GM23248 (cell line): ENCODE measurements at regions not wholly inside any gene's neighbourhood (a gene's known extent, or its start where the extent isn't known, plus 50 kb on each side); places are given as distances from the start of the nearest gene placed in this dataset.

Experiments used
- DNase-seq: peaks from one replicate; pipeline ENCODE4 v3.0.0-alpha.2; 2015
- H2AFZ ChIP-seq: fragments of 200-600 bp; sonication (generic); 2 replicates; pipeline ENCODE4 v1.6.1; 2016; ENCODE audit warnings: antibody characterized with exemption
- H3F3A ChIP-seq: fragments of 200-600 bp; sonication (generic); 2 replicates; pipeline ENCODE4 v1.6.1; 2016; ENCODE audit warnings: mild to moderate bottlenecking, antibody characterized with exemption, mixed run types; ENCODE audit not compliant: insufficient read depth
- H3K27ac ChIP-seq: fragments of 200-600 bp; sonication (generic); 2 replicates; pipeline ENCODE4 v1.5.1; 2016; ENCODE audit warnings: mild to moderate bottlenecking
- H3K27me3 ChIP-seq: fragments of 200-600 bp; sonication (generic); replicated peaks from 2 replicates; pipeline ENCODE4 v1.6.1; 2016; ENCODE audit warnings: mild to moderate bottlenecking; ENCODE audit not compliant: insufficient read depth
- H3K36me3 ChIP-seq: fragments of 200-600 bp; sonication (generic); 2 replicates; pipeline ENCODE4 v1.6.1; 2016; ENCODE audit warnings: low read depth, mild to moderate bottlenecking
- H3K4me1 ChIP-seq: fragments of 200-600 bp; sonication (generic); 2 replicates; pipeline ENCODE4 v1.6.1; 2016; ENCODE audit warnings: mild to moderate bottlenecking; ENCODE audit not compliant: insufficient read depth
- H3K4me2 ChIP-seq: fragments of 200-600 bp; sonication (generic); one replicate; pipeline ENCODE4 v1.6.1; 2016; ENCODE audit warnings: mild to moderate bottlenecking; ENCODE audit not compliant: unreplicated experiment
- H3K4me3 ChIP-seq: fragments of 200-600 bp; sonication (generic); 2 replicates; pipeline ENCODE4 v1.5.1; 2016; ENCODE audit warnings: mild to moderate bottlenecking
- H3K79me2 ChIP-seq: fragments of 200-600 bp; sonication (generic); 2 replicates; pipeline ENCODE4 v1.6.1; 2016; ENCODE audit warnings: mild to moderate bottlenecking; ENCODE audit not compliant: insufficient read depth
- H3K9ac ChIP-seq: fragments of 200-600 bp; sonication (generic); 2 replicates; pipeline ENCODE4 v1.6.1; 2016; ENCODE audit warnings: mild to moderate bottlenecking
- H3K9me2 ChIP-seq: fragments of 200-600 bp; sonication (generic); 2 replicates; pipeline ENCODE4 v1.6.1; 2016; ENCODE audit warnings: mixed run types, mild to moderate bottlenecking, moderate library complexity; ENCODE audit not compliant: insufficient read depth
- H3K9me3 ChIP-seq: fragments of 200-600 bp; sonication (generic); one replicate; pipeline ENCODE4 v1.6.1; 2017; ENCODE audit warnings: low read depth
- H4K20me1 ChIP-seq: fragments of 200-600 bp; sonication (generic); 2 replicates; pipeline ENCODE4 v1.6.0; 2016; ENCODE audit not compliant: insufficient read depth
- EZH2 ChIP-seq: fragments of 200-600 bp; sonication (generic); IDR thresholded peaks from 2 replicates; pipeline ENCODE4 v1.6.1; 2018; ENCODE audit warnings: antibody characterized with exemption, mild to moderate bottlenecking; ENCODE audit not compliant: insufficient read depth, poor library complexity, severe bottlenecking
- EZH2phosphoT487 ChIP-seq: fragments of 200-600 bp; sonication (generic); IDR thresholded peaks from 2 replicates; pipeline ENCODE4 v1.6.1; 2018; ENCODE audit warnings: antibody characterized with exemption, moderate library complexity, mild to moderate bottlenecking, low read depth; ENCODE audit not compliant: insufficient read depth
- WGBS, 2 experiments: methylation state at CpG; one replicate each; pipeline ENCODE4 v1.1.6; 2015 to 2017; ENCODE audit warnings: low lambda C conversion rate in 2 of 2, low coverage in 1 of 2; ENCODE audit errors: missing lambda C conversion rate in 2 of 2; 5-methylcytosine and 5-hydroxymethylcytosine counted together
- in situ Hi-C: fragments of 300-500 bp; cut with MboI; formaldehyde crosslinking; loops from 2 replicates; pipeline ENCODE4 v1.15.0; 2020

- Histone ChIP-seq H2AFZ (0 out of 2 replicates have a peak overlapping the region, but pooled peaks have one; percentile 8), H3K4me2 (peak overlapping the region; percentile 70), H3K9me2 (no peaks in the 10 kb centered on the region; the same call in 1 of the 2 replicates), H3K27me3 (no peaks in the 10 kb centered on the region), H3K9ac (peak overlapping the region; percentile 56), H4K20me1 (no peaks in the 10 kb centered on the region), H3K27ac (peak overlapping the region; percentile 81), H3K4me1 (peaks cover 44% of the 10 kb centered on the region), H3K4me3 (peak overlapping the region; percentile 40), H3K79me2 (no peaks in the 10 kb centered on the region), H3K9me3 (no peaks in the 10 kb centered on the region), H3K36me3 (no peaks in the 10 kb centered on the region), H3F3A (peaks cover 31% of the 10 kb centered on the region)
- 22 to 27% methylated on average over 5 of the region's 5 CpGs for WGBS, 2 experiments
- in situ Hi-C loops: loop anchor here (25.0 kb wide), 1 partner anchor 616 kb away; no protein-coding TSS in a partner anchor
- peak; percentile 85 for DNase-seq
- TF ChIP-seq EZH2: no peak
Measured at GRCh38 chr4:158020734-158021346, 152.0 kb downstream of the GASK1B start.

DNA sequence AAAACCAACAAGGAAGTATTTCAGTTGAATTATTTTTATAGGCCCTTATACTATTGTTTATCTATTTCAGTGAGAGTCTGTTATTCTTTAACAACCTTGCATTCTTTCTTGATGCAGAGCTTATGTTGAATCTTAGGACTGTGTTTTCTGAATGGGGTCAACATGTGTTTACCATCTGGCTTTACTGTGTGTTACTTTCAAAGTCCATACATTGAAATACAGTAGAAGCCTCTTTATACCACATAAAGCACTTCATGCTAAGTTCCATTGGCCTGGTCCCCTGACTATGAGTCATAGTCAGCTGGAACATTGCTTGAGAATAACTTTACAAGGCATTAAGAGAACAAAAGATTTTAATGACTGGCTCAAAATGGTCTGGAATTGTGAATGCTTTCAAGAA lies 152.6 kb downstream of the GASK1B start:
- peaks cover 35% of the 10 kb centered on the region for H3F3A ChIP-seq
- H3K36me3 ChIP-seq: no peaks in the 10 kb centered on the region
- in situ Hi-C loops: loop anchor here (25.0 kb wide), 1 partner anchor 617 kb away; no protein-coding TSS in a partner anchor
- H2AFZ ChIP-seq: 0 out of 2 replicates have a peak overlapping the region, but pooled peaks have one; percentile 8
- peak overlapping the region; percentile 81 for H3K27ac ChIP-seq
- no peaks in the 10 kb centered on the region; the same call in 1 of the 2 replicates for H3K9me2 ChIP-seq
- peak overlapping the region; percentile 56 for H3K9ac ChIP-seq
- H4K20me1 ChIP-seq: no peaks in the 10 kb centered on the region
- peaks cover 50% of the 10 kb centered on the region for H3K4me1 ChIP-seq
- peak overlapping the region; percentile 40; the same call in 1 of the 2 replicates for H3K4me3 ChIP-seq
- H3K4me2 ChIP-seq: peak overlapping the region; percentile 70
- peak; percentile 84 for DNase-seq
- H3K27me3 ChIP-seq: no peaks in the 10 kb centered on the region
- no peaks in the 10 kb centered on the region for H3K9me3 ChIP-seq
- no peaks in the 10 kb centered on the region for H3K79me2 ChIP-seq
- TF ChIP-seq EZH2 (no peak), EZH2phosphoT487 (no peak)

DNA sequence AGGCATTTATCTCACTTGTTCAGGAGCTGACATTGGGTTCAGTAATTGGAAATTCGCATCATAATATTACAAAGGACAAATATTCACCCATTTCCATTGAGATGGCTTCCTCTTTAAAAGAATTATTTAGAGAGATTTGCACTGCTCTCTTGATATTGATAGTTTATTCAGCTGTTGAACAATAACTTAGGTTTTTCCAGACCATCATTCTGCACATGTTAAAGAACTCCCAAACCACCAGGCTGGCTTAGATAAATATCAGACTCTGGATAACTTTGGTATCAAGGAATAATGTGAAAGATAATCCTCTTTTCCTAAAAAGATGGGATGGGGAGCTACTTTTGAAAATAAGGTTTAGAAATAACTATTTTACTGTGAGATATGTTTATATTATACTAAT lies 154.0 kb downstream of the GASK1B start:
- Histone ChIP-seq H3K9me3 (no peaks in the 10 kb centered on the region), H3K27me3 (no peaks in the 10 kb centered on the region), H3F3A (peaks cover 48% of the 10 kb centered on the region), H3K4me1 (peaks cover 58% of the 10 kb centered on the region), H3K79me2 (no peaks in the 10 kb centered on the region), H3K9me2 (no peaks in the 10 kb centered on the region; the same call in 1 of the 2 replicates), H3K9ac (no peak overlapping the region), H3K4me2 (no peak overlapping the region), H3K36me3 (no peaks in the 10 kb centered on the region), H3K27ac (no peak overlapping the region), H3K4me3 (no peak overlapping the region), H4K20me1 (no peaks in the 10 kb centered on the region), H2AFZ (no peak overlapping the region)
- in situ Hi-C loops: loop anchor here (25.0 kb wide), 1 partner anchor 618 kb away; no protein-coding TSS in a partner anchor
- no peak for TF ChIP-seq EZH2phosphoT487
- TF ChIP-seq EZH2: no peak
- WGBS, 2 experiments: 97 to 100% methylated on average over 1 of the region's 1 CpG
- no peak for DNase-seq

GRCh38 chr4:158018221-158018830 lies 154.5 kb downstream of the GASK1B start:
- no peak for DNase-seq
- in situ Hi-C loops: loop anchor here (25.0 kb wide), 1 partner anchor 619 kb away; no protein-coding TSS in a partner anchor
- Histone ChIP-seq H3K4me3 (no peak overlapping the region), H4K20me1 (no peaks in the 10 kb centered on the region), H3K4me2 (no peak overlapping the region), H3K27me3 (no peaks in the 10 kb centered on the region), H3K9ac (no peak overlapping the region), H3K4me1 (peaks cover 63% of the 10 kb centered on the region), H3K9me2 (no peaks in the 10 kb centered on the region; the same call in 1 of the 2 replicates), H3F3A (peaks cover 53% of the 10 kb centered on the region), H3K9me3 (no peaks in the 10 kb centered on the region), H2AFZ (no peak overlapping the region), H3K79me2 (no peaks in the 10 kb centered on the region), H3K27ac (no peak overlapping the region), H3K36me3 (no peaks in the 10 kb centered on the region)
- 31 to 41% methylated on average over 1 of the region's 1 CpG for WGBS, 2 experiments
- TF ChIP-seq EZH2: no peak
- no peak for TF ChIP-seq EZH2phosphoT487
